AG08395 (cell line): ENCODE measurements at regions not wholly inside any gene's neighbourhood (a gene's known extent, or its start where the extent isn't known, plus 50 kb on each side); places are given as distances from the start of the nearest gene placed in this dataset.

Source experiments
- DNase-seq: peaks from one replicate; pipeline ENCODE4 v3.0.0; 2012; ENCODE audit warnings: mixed read lengths, low spot score

DNA sequence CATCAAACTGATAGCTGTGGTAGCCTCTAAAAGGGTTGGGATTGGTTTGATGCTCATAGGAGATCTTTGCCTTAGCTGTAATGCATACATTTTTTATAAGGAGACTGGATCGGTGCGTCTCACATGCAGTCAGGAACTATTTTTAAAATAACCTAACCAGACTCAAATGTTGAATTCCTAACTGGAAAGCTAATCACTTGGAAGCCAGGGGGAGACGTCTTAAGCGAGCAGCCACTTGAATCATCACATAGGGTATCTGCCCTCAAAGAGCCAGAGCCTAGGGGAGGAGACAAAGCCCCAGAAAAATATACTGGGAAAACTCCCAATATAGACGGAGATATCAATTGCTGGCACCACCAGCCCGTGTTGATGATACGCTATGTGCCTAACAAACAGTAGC lies 61.7 kb upstream of the PUM1 start:
- DNase-seq: no peak

DNA sequence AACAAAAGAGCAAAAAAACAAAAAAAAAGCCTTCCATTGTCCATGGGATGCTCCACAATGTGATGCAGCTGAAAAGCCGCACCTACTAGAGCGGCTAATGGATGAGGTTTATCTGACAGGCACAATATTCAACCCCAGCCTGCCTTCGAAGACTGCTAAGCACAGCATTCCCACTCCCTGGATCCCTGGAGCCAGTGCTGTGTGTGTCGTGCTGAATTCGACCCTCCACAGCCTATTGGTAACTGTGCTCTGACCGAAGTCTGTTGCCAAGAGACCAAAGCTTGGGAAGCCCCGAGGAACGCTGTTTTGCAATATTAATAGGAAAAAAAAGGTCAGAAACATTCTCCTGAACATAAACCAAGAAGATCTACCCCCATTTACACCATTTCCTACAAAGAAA lies 57.2 kb upstream of the PUM1 start:
- DNase-seq: peak; percentile 51

DNA sequence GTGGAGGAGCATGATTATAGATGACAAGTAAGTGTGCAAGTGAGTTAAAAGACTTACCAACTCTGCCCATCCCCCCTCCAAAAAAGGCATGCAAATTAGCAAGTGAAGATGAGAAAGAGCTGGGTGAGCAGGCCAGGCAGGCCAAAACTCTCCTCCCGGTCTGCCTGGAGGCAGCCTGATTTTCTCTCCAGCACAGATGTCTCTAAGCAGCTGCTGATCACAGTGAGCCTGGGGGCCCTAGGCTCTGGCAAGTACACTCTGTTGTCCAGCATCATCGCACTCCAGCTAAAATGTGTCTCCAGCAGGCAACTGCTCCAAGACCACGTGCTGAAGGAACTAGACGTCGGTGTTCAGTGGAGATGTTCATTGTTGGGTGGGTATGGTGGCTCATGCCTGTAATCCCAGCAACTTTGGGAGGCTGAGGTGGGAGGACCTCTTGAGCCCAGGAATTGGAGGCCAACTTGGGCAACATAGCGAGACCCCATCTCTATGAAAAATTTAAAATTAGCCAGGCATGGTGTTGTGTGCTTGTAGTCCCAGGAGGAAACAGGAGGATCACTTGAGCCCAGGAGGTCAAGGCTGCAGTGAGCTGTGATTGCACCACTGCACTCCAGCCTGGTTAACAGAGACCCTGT lies 56.7 kb upstream of the PUM1 start:
- no peak for DNase-seq

DNA sequence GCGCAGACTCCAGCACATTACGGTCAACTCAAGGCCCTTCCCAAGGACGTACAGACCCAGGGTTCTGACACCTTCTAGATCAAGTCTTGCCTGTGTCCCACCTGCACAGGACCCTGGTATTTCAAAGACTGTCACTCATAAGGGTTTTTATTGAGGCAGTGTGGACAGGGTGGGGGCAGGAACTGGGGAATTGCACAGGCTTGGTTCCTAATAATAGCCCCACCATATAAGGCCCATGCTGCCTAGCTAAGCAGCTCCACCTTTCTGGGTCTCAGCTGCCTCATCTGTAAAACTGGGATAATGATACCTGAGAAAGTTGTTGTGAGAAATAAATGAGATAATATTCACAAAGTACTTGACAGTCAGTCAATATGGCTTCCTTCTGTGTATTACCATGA lies 55.3 kb upstream of the PUM1 start:
- no peak for DNase-seq

DNA sequence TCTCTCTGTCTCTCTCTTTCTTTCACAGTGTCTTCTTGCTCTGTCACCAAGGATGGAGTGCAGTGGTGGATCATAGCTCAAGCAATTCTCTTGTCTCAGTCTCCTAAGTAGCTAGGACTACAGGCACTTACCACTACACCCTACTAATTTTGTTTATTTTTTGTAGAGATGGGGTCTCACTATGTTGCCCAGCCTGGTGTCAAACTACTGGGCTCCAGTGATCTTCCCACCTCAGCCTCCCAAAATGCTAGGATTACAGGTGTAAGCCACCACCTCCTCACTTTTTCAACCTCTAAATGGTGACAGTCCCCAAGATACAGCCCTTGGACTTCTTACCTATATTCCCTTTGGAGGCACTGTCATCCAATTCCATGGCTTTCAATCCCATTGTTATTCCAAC lies 50.5 kb upstream of the PUM1 start:
- no peak for DNase-seq
